ENCODE measurements at regions not wholly inside any gene's neighbourhood (a gene's known extent, or its start where the extent isn't known, plus 50 kb on each side); places are given as distances from the start of the nearest gene placed in this dataset.

DNA sequence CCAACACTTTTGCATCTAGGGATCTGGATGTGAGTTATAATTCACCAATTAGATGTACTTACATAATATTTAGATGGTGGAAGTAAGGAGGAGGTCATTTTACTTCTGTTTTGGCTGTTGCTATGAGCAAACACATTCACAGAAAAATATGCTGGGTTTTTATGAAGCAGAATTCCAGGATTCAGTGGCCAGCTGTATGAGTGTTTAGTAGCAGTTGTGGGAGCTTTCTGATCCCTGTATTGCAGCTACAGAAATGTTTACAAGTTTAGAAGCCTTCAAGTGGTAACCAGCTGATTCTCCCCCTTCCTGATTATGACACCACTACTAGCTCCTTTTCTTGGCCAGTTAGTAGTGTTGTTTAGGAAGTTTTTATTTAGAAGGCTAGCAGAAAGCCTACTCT is 177.0 kb downstream of the TENT5A start:
- TF ChIP-seq, protein P1, sequence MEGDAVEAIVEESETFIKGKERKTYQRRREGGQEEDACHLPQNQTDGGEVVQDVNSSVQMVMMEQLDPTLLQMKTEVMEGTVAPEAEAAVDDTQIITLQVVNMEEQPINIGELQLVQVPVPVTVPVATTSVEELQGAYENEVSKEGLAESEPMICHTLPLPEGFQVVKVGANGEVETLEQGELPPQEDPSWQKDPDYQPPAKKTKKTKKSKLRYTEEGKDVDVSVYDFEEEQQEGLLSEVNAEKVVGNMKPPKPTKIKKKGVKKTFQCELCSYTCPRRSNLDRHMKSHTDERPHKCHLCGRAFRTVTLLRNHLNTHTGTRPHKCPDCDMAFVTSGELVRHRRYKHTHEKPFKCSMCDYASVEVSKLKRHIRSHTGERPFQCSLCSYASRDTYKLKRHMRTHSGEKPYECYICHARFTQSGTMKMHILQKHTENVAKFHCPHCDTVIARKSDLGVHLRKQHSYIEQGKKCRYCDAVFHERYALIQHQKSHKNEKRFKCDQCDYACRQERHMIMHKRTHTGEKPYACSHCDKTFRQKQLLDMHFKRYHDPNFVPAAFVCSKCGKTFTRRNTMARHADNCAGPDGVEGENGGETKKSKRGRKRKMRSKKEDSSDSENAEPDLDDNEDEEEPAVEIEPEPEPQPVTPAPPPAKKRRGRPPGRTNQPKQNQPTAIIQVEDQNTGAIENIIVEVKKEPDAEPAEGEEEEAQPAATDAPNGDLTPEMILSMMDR (IDR thresholded peaks at IDR 0.05; ENCODE audit: low read depth, low read length, poor library complexity, severe bottlenecking) = no peak
- no peak for TF ChIP-seq EZH2phosphoT487 (IDR thresholded peaks at IDR 0.05; ENCODE audit: borderline replicate concordance, low read length)

Measured in DOHH2 (cell line).